Stimulated activated CD8-positive, alpha-beta memory T cell treated with anti-CD3 and anti-CD28 coated beads, Interleukin-2, amount 100 ng/mL, for 48 hours (primary cell): ENCODE measurements at regions not wholly inside any gene's neighbourhood (a gene's known extent, or its start where the extent isn't known, plus 50 kb on each side); places are given as distances from the start of the nearest gene placed in this dataset.

Experiments
- DNase-seq, 2 donors: peaks; one replicate each; pipeline ENCODE4 v3.0.0-alpha.2; 2020; ENCODE audit warnings: low read depth in 2 of 2

DNA sequence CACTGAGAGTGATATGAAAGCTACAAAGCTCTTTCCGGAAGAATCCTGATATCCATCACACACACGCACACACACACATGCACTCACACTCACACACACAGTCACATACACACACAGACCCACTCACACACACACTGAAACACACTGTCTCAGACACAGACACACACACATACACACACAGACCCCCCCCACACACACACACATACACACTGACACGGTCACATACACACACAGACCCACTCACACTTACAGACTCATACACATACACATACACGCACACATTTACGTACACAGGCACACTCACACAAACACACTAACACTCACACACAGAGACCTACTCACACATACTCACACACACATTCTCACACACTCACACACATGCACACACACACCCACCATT, 58.6 kb downstream of the LIG4 start:
- DNase-seq = no peak

DNA sequence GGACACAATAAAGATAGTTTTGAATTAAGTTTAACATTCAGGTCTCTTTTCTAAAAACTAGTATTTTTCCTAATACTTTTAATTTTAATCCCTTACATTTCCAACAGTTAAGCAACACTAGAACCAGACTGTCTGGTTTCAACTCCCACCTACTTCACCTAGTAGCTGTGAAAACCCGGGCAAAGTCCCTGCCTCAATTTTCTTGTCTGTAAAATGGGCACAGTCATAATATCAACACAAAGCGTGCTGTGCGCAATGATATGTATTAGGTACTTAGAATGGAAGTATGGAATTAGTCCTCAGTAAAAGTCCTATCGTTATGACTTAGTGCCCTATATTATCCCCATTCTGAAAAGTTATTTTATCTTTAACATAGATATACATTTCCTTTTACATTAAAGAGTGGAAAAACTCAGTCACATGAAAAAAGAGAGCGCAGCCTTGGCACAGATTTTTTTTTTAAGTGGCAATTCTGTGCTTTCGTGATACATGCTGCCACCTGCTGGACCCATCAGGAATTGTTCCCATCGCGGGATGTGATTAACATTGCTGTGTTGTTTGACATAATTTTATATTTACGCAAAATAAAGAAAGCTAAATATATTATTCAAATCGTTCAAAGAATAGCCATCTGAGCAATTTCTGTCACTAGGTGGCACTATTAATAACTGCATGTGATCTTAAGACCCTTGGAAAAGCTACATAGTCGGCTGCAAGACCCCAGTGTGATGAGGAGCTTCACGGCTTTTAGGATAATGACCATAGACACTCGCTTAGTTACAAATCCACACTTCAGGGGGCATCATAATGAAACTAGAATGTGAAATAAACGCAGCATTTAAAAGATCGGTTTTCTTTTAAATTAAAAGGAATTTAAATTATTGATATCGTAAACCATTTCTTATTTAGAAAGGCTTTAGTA, 59.9 kb downstream of the LIG4 start:
- peak; percentile 28 to 43 for DNase-seq

DNA sequence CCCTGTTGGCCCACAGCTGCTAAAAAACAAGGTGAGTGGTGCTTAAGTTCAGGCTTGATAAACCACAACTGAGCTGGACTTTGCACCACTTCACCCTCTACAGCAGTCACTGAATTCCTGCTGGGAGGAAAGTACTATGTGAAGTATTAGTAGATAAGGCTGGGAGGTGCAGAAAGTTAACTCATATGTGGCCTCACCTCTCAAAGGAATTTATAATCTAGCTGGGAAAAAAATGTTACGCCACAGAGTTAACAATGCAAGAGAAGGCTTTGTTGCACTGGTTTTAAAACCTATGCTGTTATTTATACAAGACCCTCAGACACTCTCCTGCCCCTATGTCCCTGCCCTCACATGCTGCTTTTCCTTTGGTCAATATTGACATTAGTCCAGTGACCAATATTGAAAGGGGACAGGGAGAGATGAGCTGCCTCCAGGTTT, 60.9 kb downstream of the LIG4 start:
- DNase-seq = no peak

DNA sequence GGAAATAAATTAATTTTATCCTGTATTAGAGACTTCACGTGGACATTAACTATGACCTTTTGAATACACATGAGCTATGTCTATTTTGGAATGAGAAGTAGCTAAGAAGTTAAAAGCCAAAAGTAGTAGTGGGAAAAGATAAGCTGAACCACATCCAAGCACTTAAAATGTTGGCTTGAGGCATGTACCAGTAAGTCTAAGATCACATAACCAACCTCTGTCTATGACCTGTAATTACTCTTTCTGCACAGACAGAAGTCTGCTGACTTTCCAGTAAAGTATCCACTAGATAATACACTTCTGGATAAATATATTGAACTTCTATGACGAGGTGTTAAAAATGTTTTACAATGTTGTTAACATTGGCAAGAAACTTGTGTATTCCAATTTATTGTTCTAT, 68.7 kb downstream of the LIG4 start:
- DNase-seq = no peak

DNA sequence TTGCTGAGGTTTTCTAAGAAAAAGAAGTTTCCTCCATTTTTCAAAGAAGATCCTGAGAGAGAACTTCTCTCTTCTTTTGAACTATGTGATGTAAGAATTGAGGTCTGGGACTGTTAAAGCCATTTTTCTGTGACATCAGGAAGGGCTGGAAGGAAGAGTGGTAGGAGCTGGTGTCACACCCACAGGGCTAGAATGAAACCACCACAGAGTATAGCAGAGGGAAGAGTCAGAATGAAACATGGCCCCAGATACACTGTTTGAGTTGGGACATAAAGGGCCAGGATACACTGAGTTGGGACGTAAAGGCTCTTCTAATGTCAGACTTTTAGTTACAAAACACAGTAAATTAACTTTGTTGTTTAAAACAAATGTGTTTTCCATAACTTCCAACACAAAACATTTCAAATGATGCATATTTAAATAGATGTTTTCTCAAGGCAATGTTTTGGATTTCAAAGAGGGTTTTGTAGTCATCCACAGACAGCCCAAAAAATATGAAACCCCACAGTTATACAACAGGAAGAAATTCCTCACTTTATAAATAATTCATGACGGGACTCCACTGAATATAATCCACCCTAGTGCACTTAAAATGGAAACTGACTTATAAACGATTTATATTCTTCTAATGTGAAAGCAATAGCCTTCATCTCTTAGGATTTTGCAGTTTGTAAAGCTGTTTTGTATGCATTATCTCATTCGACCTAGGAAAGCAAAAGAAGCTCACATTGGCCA, 72.5 kb downstream of the LIG4 start:
- no peak for DNase-seq

DNA sequence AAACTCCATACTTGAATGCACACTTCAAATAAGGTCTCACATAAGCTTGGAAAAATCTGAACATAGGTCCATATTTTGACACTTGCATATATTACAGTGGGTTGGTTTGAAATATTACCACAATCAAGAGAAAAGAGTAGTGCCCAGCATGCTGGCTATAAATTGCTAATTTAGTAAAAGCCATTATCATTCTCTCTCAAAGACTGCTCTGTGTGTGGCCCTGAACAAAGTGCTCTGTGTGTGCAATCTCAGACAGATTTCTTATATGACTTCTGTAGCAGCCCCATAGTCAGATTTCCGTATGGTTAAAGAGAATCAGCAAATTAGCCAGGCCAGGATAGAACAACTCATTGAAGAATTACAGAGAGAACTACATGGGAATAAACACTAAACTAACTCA, 78.2 kb downstream of the LIG4 start:
- no peak for DNase-seq

DNA sequence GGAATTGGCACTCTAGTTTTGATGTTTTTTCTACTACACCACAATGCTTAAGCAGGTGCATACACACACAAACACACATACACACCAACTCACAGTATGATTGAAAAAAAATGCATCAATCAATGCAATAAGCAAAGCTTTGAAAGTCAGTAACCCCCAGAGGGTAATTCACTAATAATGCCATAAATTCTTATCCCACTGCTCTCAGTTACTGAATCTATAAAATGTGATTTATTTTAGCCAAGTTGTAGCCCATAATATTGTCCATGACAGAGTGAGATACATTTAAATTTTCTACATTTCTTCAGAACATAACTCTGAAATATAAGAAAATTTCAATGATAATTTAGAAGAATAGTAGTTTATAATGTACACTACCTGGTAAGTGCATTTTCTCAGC, 87.9 kb downstream of the LIG4 start:
- DNase-seq = no peak

DNA sequence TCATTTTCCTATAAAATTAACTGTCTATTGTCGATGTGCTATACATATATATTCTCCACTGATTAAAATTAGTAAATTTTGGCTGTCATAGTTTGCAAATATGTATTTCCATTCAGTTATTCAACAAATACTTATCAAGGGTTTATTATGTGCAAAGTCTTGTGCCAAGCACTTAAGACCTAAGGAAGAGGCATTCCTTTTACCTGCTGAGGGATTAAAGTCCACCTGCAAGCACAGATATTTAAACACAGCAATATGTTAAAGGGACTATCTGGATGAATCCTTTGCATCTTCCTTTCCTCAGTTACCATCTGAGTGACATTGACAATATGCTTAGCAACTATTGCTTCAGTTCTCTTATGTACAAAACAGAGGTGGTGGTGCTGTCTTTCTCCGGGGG, 89.3 kb downstream of the LIG4 start:
- no peak for DNase-seq

DNA sequence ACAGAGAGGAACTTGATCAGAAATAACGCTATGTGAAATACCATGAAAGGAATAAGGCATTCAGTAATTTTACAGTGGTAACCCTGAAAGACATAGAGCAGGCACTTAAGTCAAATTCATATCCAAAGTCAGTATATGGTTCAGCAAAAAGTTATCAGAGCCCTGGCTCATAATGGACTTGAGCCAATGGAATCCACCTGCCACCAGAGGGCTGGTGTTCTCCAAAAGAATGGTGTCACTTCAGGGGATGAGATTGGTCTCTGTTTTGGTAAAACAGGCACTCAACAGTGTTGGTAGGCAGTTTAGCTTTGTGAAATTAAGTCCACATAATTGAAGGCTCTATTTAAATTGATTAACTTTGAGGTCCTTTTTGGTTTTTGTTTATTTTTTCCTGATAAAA, 93.9 kb downstream of the LIG4 start:
- no peak for DNase-seq

DNA sequence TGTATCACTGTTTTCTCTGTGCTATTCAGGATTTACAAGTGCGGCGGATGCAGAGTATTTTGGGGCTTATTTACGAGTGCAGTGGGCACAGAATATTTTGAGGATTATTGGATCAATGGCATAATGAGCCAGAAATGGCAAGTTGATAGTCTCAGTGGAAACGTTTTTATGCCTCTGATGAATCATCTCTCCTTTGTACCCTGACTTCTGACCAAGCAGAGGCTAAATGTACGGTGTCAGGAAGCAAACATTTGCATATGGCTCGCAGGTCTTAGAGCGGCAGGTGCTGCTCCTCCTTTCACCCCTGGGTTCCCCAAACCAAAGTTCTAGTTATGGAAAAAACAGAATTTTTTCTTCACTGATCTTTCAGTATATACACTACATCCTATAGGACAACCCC, 94.5 kb downstream of the LIG4 start:
- DNase-seq = no peak

DNA sequence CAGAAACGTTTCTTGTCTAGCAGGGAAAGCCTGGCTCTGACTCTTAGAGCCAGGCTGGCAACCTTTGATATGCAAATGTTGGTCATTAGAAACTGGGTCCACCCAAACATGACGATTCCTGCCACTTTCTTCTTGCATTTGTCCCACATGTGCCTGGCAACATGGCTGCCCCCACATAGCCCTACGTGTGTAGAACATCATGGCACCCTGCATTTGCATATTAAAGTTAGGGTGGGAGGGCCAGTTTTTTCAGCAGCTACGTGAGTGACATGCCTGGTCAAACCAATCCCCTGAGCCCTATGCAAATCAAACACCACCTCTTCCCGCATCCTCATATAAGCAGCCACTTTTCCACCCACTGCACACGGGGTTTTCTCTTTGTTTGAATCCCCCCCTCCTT, 95.0 kb downstream of the LIG4 start:
- DNase-seq = no peak

DNA sequence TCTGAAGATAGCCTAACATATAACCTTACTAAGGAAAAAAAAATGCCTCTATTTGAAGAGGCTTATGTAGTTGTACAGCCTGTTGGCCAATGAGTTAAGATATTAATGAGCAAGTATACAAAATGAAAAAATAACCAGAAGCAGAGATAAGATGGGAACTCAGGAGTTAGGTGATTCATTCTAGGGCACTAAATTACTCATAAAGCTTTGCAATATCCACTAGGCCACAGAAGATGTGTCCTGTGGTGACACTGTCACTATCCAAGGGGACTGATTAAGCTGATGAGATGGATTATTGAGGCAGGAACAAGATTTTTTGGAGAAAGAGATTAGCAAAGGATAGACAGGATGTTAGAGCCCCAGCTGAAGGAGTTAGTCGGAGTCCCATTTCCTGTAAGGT, 99.6 kb downstream of the LIG4 start:
- no peak for DNase-seq

DNA sequence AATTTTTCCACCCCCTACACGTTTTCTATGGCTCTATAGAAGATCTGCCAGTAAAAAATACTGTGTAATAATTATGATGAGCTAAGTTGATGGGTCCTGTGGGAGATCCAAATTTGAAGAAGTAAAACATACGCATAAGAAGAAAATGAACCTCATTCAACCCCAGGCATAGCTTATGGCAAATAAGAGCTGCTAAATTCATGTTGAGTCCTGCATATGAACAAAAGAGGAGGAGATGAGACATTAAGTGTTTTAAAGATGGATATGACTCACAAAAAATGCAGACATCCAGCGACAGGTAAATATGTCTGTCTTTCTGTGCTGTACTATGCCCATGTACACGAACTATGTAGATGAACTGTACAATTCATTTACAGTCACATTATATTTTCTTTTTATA, 101.9 kb downstream of the LIG4 start:
- DNase-seq = no peak

DNA sequence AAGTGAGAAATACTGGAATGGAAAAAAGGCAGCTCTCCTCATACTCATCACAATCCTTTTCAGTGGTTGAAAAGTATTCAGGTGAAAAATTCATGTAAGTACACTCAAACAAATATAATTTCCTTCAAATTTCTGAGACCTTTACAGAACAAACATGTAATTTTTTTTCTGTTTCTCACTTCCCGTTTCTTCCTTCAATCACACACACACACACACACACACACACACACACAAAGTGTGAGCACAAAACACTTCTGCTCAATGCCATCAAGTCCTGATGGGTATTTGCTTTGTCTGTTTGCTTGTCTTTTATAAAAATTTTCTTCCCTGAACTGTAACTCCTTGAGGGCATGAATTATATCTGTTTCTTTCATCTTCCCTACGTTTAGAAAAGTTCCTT, 110.6 kb downstream of the LIG4 start:
- no peak for DNase-seq

DNA sequence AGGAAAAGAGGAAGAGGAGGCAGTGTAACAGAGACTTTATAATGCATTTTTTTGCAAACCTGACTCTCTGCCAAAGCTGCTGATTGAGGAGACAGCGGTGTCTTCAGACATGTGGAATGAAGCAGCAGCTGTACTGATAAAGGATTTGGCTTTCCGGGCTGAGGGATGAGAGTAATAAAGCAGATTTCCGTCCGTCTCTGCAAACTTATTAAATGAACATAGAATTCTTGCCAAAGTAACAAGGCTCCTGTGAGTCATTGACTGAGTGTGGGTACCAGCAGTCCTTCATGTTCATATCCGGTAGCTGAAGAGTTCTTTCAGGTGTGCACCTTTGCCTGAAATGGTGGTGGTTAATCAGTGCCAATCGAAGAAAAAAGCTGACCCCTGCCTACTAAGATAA, 112.6 kb downstream of the LIG4 start:
- DNase-seq = no peak

DNA sequence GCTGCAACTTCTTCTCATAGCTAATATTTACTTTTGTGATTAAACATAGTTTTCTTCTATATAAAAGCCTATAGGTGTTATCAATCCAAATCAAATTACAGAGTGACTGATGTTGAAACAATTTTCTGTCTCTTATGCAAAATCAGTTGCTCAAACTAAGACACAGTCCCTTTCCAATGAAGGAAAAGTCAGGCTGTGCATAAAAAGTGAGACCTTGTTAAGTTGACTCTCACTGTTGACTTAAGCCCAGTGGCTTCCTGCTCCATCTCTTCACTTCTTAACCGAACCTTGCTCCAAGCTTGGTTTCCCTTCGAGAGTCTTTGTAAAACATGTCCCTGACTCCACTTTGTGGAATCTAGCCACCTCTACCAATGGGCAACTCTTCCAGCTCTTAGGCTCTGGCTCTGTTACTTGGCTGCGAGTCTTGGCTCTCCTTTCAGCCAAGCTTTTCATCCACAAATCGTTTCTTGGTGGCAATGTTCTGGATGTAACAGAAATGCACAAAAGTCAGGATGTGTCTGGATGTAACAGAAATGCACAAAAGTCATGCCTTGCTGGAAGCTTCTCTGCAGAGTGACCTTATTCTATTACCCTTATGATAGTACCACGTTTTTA, 118.9 kb downstream of the LIG4 start:
- no peak for DNase-seq

DNA sequence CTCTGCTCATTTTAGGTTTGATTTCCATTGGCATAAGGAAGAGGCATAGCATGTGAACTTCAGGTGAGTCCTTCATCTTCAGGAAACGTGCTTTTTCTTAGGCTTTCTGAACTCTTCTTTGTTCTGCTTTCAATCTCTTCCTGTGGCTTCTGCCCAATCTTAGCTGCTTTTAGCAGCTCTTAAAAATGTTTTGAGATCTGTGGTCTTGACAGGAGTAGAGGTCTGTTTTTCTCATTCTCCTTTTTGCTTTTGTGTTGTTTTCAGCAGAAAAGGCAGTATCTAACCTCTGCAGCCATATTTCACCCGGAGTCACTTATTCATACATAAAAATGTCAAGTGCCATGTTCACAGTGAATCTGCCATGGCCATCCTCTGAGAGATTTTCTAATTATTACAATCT, 120.3 kb downstream of the LIG4 start:
- no peak for DNase-seq

DNA sequence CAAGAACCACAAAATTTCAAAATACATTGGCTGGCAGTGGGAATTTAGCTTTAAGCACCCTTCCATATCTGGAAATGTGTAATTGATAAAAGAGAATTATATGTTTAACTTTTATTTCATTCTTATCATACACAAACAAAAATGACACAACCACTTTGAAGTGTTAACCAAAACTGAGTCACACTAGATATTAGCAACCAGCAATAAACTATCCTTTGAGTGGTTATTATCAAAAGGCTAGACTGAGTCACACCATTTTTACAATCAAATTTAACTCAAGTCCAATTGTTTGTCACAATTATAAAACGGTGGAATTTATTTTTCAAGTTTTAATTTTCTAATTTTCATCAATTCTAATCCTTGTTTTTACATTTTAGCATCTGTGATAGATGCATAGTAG, 121.7 kb downstream of the LIG4 start:
- no peak for DNase-seq

DNA sequence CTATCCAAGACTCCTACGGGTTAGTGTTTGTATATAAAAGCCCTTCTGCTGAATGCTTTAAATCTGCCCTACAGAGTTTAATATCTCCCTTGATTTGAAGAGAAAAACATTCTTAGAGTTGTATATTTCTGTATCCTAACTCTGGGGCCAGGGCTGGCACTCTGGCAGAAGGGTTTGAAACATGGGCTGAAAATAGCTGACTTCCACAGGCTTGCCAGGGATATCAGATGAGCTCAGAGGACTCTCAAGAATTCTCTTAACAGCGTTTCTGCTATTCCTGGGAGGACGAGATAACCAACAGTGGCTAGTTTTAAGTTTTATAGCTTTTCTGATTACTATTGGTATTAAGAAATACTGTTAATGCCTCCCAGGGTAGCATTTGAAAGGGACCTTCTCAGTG, 127.5 kb downstream of the LIG4 start:
- DNase-seq = no peak

DNA sequence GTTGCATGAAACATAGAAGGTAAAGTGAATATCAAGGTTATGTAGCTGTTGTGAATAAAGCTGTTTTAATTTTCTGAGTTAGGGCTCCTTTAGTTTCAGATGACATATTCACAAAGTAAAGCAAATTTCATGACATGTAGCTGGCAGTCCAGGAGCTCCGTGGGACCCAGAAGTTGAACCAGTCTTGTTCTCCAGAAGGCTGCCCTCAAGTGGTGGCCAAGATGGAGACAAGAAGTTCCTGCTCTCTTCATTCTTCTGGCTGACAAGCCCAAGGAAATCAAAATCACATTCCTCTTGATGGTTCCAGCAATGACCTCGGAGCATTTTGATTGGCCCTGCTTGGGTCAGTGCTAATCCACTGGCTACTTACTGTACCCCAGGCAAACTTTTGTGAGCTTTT, 128.7 kb downstream of the LIG4 start:
- DNase-seq = no peak

DNA sequence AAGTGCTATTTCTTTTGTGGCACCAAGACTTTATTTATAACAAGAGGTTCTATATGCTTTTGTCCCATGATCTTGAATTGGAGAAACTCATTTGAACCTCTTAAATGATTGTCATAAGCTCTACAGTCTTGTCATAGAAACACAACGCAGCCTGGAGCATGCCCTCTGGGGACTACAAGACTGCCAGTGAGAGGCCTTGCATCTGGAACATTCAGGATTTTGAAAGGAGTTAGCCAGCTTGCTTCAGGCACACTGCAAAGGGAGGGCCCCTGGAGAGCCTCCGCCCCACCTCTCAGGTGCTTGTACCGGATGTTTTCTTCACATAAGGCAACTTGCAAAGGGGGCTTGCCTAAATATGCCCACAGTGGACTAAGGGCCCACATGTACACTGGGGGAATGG, 130.5 kb downstream of the LIG4 start:
- no peak for DNase-seq

DNA sequence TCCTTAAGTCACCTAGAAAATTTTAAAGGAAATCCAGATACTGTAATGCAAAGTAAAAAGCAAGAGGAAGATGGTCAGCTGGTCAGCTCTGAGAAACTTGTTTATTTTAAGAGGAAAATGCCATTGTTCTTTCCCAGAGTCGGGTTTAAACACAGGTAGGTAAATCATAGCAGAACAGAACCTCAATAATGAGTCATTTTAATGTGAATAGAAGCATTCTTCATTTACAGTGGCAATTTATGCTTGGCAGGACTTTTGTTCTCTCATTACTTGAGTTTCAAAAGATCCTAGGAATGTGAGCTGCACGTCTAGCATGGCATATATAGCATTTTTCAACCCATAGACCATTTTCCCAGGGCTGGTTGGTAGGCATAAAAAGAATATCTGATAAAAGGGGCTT, 132.3 kb downstream of the LIG4 start:
- no peak for DNase-seq

DNA sequence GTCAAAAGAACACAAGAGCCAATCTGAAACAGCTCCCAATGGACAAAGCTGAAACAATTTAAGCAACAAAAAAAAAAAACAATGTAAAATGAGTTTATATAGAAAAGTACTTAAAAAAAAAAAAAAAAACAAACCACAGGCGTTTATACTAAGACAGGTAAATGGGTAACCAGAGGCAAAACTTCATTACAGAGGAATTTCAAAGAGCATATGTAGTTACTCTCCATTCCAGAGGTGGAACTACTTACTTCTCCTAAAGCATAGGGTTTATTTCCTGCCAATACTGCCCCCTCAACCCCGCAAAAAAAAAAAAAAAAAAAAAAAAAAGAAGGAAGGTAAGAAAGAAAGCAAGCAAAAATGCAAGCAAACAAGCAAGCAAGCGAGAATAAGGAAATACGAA, 132.9 kb downstream of the LIG4 start:
- DNase-seq = no peak
